OCI-LY1 (cell line): ENCODE measurements at regions not wholly inside any gene's neighbourhood (a gene's known extent, or its start where the extent isn't known, plus 50 kb on each side); places are given as distances from the start of the nearest gene placed in this dataset.

Experiments used
- H2AFZ ChIP-seq: fragments of 200-600 bp; sonication (generic), shearing (Covaris generic); 2 replicates; pipeline ENCODE4 v1.6.0; 2014; ENCODE audit warnings: antibody characterized with exemption, mild to moderate bottlenecking, low read length
- H3F3A ChIP-seq: fragments of 200-600 bp; sonication (generic), shearing (Covaris generic); 2 replicates; pipeline ENCODE4 v1.6.0; 2014; ENCODE audit warnings: mild to moderate bottlenecking, antibody characterized with exemption, low read length, moderate library complexity; ENCODE audit not compliant: insufficient read depth
- H3K27ac ChIP-seq: fragments of 200-600 bp; sonication (generic); 2 replicates; pipeline ENCODE4 v1.5.1; 2014; ENCODE audit warnings: low read length, mixed run types, mild to moderate bottlenecking, low read depth; ENCODE audit not compliant: poor library complexity, severe bottlenecking
- H3K27me3 ChIP-seq: fragments of 200-600 bp; sonication (generic); 2 replicates; pipeline ENCODE4 v1.6.0; 2014; ENCODE audit warnings: antibody characterized with exemption, mild to moderate bottlenecking, low read length, moderate library complexity; ENCODE audit not compliant: insufficient read depth
- H3K36me3 ChIP-seq: fragments of 200-600 bp; sonication (generic); 2 replicates; pipeline ENCODE4 v1.6.1; 2014; ENCODE audit warnings: mild to moderate bottlenecking, antibody characterized with exemption, low read length, moderate library complexity, mixed read lengths; ENCODE audit not compliant: insufficient read depth
- H3K4me1 ChIP-seq: fragments of 200-600 bp; sonication (generic); 2 replicates; pipeline ENCODE4 v1.5.1; 2014; ENCODE audit warnings: mild to moderate bottlenecking, low read length, moderate library complexity; ENCODE audit not compliant: insufficient read depth, severe bottlenecking
- H3K4me2 ChIP-seq: fragments of 200-600 bp; sonication (generic), shearing (Covaris generic); 2 replicates; pipeline ENCODE4 v1.6.1; 2014; ENCODE audit warnings: low read length
- H3K4me3 ChIP-seq: fragments of 200-600 bp; sonication (generic); 2 replicates; pipeline ENCODE4 v1.5.1; 2014; ENCODE audit warnings: low read length, low read depth, mild to moderate bottlenecking, mixed read lengths; ENCODE audit not compliant: poor library complexity, severe bottlenecking
- H3K79me2 ChIP-seq: fragments of 200-600 bp; shearing (Covaris generic); 2 replicates; pipeline ENCODE4 v1.6.1; 2016; ENCODE audit warnings: mixed run types, low read length, mixed read lengths; ENCODE audit not compliant: insufficient read depth
- H3K9ac ChIP-seq: fragments of 200-600 bp; sonication (generic), shearing (Covaris generic); 2 replicates; pipeline ENCODE4 v1.6.1; 2014; ENCODE audit warnings: mild to moderate bottlenecking, low read length, mixed read lengths
- H3K9me2 ChIP-seq: fragments of 200-600 bp; sonication (generic), shearing (Covaris generic); 2 replicates; pipeline ENCODE4 v1.6.1; 2014; ENCODE audit warnings: low read depth, mild to moderate bottlenecking, low read length, mixed read lengths
- H3K9me3 ChIP-seq: fragments of 200-600 bp; shearing (Covaris generic); 2 replicates; pipeline ENCODE4 v1.6.1; 2014; ENCODE audit warnings: low read length, mixed read lengths
- H4K20me1 ChIP-seq: fragments of 200-600 bp; sonication (generic), shearing (Covaris generic); 2 replicates; pipeline ENCODE4 v1.6.0; 2016; ENCODE audit warnings: mild to moderate bottlenecking, low read length; ENCODE audit not compliant: insufficient read depth
- EZH2 ChIP-seq: fragments of 200-600 bp; sonication (generic), shearing (Covaris generic); IDR thresholded peaks from 2 replicates; pipeline ENCODE4 v1.8.0; 2017; ENCODE audit warnings: borderline replicate concordance, mixed run types, mild to moderate bottlenecking, antibody characterized with exemption, low read length, moderate library complexity, mixed read lengths
- TF ChIP-seq, protein P1 (sequence below): fragments of 200-600 bp; sonication (generic), shearing (Covaris generic); IDR thresholded peaks from 2 replicates; pipeline ENCODE4 v1.5.1; 2017; ENCODE audit warnings: mild to moderate bottlenecking, antibody characterized with exemption, low read length, moderate library complexity, mixed read lengths

DNA sequence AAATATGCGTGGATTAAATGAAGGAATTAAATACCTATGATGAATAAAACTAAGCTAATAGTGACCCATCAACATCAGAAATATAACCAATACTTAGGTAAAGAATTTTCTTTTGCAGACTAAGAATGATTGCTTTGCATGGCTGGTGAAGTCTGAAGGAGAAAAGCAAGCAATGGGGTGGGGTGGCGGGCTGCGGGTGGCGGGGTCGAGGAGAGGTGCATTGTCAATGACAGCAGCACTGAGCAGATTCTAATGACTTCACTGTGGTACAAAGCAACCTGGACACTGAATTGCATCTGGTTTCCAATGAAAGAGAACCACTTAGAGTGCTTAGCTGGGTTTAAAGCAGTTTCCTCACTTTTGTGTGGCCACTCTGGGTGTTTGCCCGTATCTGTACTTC, 171.5 kb upstream of the IL12A start:
- no peaks in the 10 kb centered on the region for H3K9me2 ChIP-seq
- H3K4me1 ChIP-seq, result no peaks in the 10 kb centered on the region
- no peaks in the 10 kb centered on the region for H3K36me3 ChIP-seq
- H3K79me2 ChIP-seq, result no peaks in the 10 kb centered on the region
- H3F3A ChIP-seq, result no peaks in the 10 kb centered on the region
- H3K27ac ChIP-seq, result no peak overlapping the region
- H2AFZ ChIP-seq, result no peak overlapping the region
- no peaks in the 10 kb centered on the region for H3K9me3 ChIP-seq
- H3K9ac ChIP-seq, result no peak overlapping the region
- H3K4me3 ChIP-seq, result no peak overlapping the region
- H3K27me3 ChIP-seq, result no peaks in the 10 kb centered on the region
- no peak overlapping the region for H3K4me2 ChIP-seq
- H4K20me1 ChIP-seq, result no peaks in the 10 kb centered on the region
- no peak for TF ChIP-seq EZH2
- TF ChIP-seq, protein P1, sequence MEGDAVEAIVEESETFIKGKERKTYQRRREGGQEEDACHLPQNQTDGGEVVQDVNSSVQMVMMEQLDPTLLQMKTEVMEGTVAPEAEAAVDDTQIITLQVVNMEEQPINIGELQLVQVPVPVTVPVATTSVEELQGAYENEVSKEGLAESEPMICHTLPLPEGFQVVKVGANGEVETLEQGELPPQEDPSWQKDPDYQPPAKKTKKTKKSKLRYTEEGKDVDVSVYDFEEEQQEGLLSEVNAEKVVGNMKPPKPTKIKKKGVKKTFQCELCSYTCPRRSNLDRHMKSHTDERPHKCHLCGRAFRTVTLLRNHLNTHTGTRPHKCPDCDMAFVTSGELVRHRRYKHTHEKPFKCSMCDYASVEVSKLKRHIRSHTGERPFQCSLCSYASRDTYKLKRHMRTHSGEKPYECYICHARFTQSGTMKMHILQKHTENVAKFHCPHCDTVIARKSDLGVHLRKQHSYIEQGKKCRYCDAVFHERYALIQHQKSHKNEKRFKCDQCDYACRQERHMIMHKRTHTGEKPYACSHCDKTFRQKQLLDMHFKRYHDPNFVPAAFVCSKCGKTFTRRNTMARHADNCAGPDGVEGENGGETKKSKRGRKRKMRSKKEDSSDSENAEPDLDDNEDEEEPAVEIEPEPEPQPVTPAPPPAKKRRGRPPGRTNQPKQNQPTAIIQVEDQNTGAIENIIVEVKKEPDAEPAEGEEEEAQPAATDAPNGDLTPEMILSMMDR, result no peak

DNA sequence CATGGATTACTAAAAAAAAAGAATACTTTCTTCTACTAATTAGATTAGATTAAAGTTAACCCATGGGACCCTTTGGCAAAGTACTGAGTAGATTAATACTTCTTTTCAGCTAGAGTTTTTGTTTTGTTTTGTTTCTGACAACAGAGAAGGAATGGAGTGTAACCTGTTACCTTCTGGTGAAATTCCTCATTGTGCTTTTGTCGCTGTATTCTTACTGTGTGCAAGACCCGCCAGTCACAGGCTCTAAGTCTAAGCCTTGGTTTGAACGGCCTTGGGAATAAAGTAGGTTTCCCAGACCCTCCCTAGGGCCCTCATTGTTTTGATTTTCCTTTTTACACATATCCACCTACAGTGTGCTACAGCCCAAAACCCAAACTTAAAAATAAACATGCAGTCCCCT, 171.1 kb upstream of the IL12A start:
- no peaks in the 10 kb centered on the region for H3K36me3 ChIP-seq
- no peak overlapping the region for H3K4me2 ChIP-seq
- no peak overlapping the region for H3K27ac ChIP-seq
- no peaks in the 10 kb centered on the region for H3K4me1 ChIP-seq
- no peak overlapping the region for H3K4me3 ChIP-seq
- H3K9me3 ChIP-seq, result no peaks in the 10 kb centered on the region
- H4K20me1 ChIP-seq, result no peaks in the 10 kb centered on the region
- H3K9me2 ChIP-seq, result no peaks in the 10 kb centered on the region
- no peak overlapping the region for H3K9ac ChIP-seq
- no peaks in the 10 kb centered on the region for H3K27me3 ChIP-seq
- no peaks in the 10 kb centered on the region for H3K79me2 ChIP-seq
- H3F3A ChIP-seq, result no peaks in the 10 kb centered on the region
- no peak overlapping the region for H2AFZ ChIP-seq
- TF ChIP-seq, protein P1, result no peak
- no peak for TF ChIP-seq EZH2

DNA sequence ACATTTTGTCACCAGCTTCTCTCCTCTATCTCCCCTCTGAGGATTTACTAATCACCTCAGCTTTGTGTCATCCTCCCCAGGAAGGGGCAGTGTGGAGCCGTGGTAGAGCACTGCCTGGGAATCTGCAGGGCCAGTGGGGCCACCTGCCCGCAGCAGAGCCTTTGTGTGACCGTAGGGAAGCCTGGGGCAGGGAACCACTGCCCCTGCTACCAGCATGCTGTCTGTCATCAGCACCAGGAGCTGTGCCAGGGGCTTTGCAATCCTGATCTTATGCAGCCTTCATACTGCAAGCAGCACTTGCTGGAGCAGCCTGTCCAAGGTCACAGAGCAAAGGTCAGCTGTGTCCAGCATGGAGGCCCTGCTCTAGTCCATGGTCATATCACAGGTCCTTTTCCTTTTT, 170.2 kb upstream of the IL12A start:
- no peaks in the 10 kb centered on the region for H3K4me1 ChIP-seq
- TF ChIP-seq, protein P1, result no peak
- TF ChIP-seq EZH2, result no peak
- no peaks in the 10 kb centered on the region for H3K9me3 ChIP-seq
- H3K4me3 ChIP-seq, result no peak overlapping the region
- no peak overlapping the region for H3K4me2 ChIP-seq
- no peak overlapping the region for H2AFZ ChIP-seq
- H3K36me3 ChIP-seq, result no peaks in the 10 kb centered on the region
- no peak overlapping the region for H3K27ac ChIP-seq
- H3F3A ChIP-seq, result no peaks in the 10 kb centered on the region
- H3K9ac ChIP-seq, result no peak overlapping the region
- no peaks in the 10 kb centered on the region for H3K27me3 ChIP-seq
- no peaks in the 10 kb centered on the region for H3K79me2 ChIP-seq
- no peaks in the 10 kb centered on the region for H4K20me1 ChIP-seq
- H3K9me2 ChIP-seq, result no peaks in the 10 kb centered on the region
